ENCODE measurements at regions not wholly inside any gene's neighbourhood (a gene's known extent, or its start where the extent isn't known, plus 50 kb on each side); places are given as distances from the start of the nearest gene placed in this dataset.

DNA sequence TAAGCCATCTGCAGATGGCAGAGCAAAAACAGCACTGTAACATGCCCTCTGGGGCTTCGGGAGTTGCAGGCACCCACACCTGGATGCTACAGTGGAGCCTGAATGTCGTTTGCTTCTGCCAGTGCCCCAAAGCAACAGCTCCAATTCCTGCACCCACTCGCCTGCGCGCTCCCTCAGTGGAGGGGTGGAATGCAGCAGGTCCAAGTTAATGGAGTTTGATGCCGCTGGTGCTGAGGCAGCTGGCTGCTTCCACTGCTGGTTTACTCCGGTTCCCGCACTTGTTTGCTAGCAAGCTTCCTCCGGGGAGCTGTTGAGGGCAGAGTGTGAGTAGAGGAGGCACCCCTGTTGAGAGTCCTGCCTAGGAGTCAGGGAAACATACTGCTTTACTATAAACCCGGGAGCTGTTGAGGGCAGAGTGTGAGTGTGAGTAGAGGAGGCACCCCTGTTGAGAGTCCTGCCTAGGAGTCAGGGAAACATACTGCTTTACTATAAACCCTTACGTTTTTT lies 584.0 kb upstream of the TMPRSS15 start:
- H3K27ac ChIP-seq (ENCODE audit: low read length): no peak overlapping the region
- H3K9me3 ChIP-seq (ENCODE audit: control insufficient read depth, insufficient read depth, low read depth, low read length): no peaks in the 10 kb centered on the region
- H3K27me3 ChIP-seq (ENCODE audit: control insufficient read depth, insufficient read depth, low read length): no peaks in the 10 kb centered on the region
- DNase-seq (ENCODE audit: low read depth, low spot score): no peak
- no TSS peak for BruUV-seq (replicated peaks)
- TF ChIP-seq, protein P1, sequence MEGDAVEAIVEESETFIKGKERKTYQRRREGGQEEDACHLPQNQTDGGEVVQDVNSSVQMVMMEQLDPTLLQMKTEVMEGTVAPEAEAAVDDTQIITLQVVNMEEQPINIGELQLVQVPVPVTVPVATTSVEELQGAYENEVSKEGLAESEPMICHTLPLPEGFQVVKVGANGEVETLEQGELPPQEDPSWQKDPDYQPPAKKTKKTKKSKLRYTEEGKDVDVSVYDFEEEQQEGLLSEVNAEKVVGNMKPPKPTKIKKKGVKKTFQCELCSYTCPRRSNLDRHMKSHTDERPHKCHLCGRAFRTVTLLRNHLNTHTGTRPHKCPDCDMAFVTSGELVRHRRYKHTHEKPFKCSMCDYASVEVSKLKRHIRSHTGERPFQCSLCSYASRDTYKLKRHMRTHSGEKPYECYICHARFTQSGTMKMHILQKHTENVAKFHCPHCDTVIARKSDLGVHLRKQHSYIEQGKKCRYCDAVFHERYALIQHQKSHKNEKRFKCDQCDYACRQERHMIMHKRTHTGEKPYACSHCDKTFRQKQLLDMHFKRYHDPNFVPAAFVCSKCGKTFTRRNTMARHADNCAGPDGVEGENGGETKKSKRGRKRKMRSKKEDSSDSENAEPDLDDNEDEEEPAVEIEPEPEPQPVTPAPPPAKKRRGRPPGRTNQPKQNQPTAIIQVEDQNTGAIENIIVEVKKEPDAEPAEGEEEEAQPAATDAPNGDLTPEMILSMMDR (IDR thresholded peaks at IDR 0.05): no peak
- TF ChIP-seq SIN3A (IDR thresholded peaks at IDR 0.05; ENCODE audit: borderline replicate concordance, insufficient read depth, low read depth, low read length) (no peak), POLR2AphosphoS5 (IDR thresholded peaks at IDR 0.05; ENCODE audit: low read depth, low read length) (no peak), TCF7L2 (IDR thresholded peaks at IDR 0.05; ENCODE audit: low read depth, low read length) (no peak)
- TF ChIP-seq, protein P2, sequence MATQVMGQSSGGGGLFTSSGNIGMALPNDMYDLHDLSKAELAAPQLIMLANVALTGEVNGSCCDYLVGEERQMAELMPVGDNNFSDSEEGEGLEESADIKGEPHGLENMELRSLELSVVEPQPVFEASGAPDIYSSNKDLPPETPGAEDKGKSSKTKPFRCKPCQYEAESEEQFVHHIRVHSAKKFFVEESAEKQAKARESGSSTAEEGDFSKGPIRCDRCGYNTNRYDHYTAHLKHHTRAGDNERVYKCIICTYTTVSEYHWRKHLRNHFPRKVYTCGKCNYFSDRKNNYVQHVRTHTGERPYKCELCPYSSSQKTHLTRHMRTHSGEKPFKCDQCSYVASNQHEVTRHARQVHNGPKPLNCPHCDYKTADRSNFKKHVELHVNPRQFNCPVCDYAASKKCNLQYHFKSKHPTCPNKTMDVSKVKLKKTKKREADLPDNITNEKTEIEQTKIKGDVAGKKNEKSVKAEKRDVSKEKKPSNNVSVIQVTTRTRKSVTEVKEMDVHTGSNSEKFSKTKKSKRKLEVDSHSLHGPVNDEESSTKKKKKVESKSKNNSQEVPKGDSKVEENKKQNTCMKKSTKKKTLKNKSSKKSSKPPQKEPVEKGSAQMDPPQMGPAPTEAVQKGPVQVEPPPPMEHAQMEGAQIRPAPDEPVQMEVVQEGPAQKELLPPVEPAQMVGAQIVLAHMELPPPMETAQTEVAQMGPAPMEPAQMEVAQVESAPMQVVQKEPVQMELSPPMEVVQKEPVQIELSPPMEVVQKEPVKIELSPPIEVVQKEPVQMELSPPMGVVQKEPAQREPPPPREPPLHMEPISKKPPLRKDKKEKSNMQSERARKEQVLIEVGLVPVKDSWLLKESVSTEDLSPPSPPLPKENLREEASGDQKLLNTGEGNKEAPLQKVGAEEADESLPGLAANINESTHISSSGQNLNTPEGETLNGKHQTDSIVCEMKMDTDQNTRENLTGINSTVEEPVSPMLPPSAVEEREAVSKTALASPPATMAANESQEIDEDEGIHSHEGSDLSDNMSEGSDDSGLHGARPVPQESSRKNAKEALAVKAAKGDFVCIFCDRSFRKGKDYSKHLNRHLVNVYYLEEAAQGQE (IDR thresholded peaks at IDR 0.05; ENCODE audit: insufficient read depth in 1 of 2, low read depth in 2 of 2, low read length in 1 of 2): no peak
- ChIA-PET POLR2A (no interaction called here), CTCF (no interaction called here)
- intact Hi-C loops (cut with micrococcal nuclease; ENCODE audit: unreplicated experiment): no loop called here
- H3K4me3 ChIP-seq (ENCODE audit: low read depth in 2 of 2, low read length in 2 of 2): no peak overlapping the region
- ATAC-seq: no peak
- in situ Hi-C loops (cut with HindIII; ENCODE audit: low pct_unique_long_range_greater_than_20kb, low sequenced_read_pairs): no loop called here
- H3K36me3 ChIP-seq (ENCODE audit: control insufficient read depth, insufficient read depth, low read length): no peaks in the 10 kb centered on the region
- H3K4me1 ChIP-seq (ENCODE audit: control insufficient read depth, insufficient read depth, low read length): no peaks in the 10 kb centered on the region

DNA sequence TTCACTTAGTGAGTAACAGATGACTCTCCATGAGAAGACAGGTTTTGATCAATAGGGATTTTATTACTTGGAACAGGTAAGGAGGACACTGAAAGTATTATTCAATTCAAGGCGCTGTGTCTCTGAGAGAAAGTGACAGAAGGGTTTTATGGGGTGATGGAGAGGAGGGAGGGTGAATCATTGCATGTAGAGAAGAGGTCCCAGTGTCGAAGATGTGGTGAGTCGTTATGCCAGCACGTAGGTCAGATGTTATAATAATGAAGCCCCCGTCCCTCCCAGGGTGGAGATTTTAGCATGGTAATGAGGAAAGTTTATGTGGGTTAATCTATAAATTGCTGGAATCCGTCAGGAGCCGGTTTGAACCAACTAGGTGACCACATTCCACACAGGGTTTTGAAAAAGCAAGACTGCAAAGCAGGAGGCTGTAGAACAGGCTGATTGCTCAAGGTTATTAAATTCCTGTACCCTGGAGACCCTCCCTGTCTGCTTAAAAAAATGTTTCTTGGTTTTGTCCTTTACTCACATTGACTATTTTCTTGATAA lies 586.4 kb upstream of the TMPRSS15 start:
- no peaks in the 10 kb centered on the region for H3K27me3 ChIP-seq (ENCODE audit: control insufficient read depth, insufficient read depth, low read length)
- H3K4me3 ChIP-seq (ENCODE audit: low read depth in 2 of 2, low read length in 2 of 2): no peak overlapping the region
- H3K27ac ChIP-seq (ENCODE audit: low read length): no peak overlapping the region
- DNase-seq (ENCODE audit: low read depth, low spot score) (no peak), ATAC-seq (no peak)
- in situ Hi-C loops (cut with HindIII; ENCODE audit: low pct_unique_long_range_greater_than_20kb, low sequenced_read_pairs): no loop called here
- H3K36me3 ChIP-seq (ENCODE audit: control insufficient read depth, insufficient read depth, low read length): no peaks in the 10 kb centered on the region
- no peaks in the 10 kb centered on the region for H3K9me3 ChIP-seq (ENCODE audit: control insufficient read depth, insufficient read depth, low read depth, low read length)
- BruUV-seq (replicated peaks): no TSS peak
- ChIA-PET POLR2A (no interaction called here), CTCF (no interaction called here)
- H3K4me1 ChIP-seq (ENCODE audit: control insufficient read depth, insufficient read depth, low read length): no peaks in the 10 kb centered on the region
- intact Hi-C loops (cut with micrococcal nuclease; ENCODE audit: unreplicated experiment): no loop called here
- TF ChIP-seq TCF7L2 (IDR thresholded peaks at IDR 0.05; ENCODE audit: low read depth, low read length) (no peak), POLR2AphosphoS5 (IDR thresholded peaks at IDR 0.05; ENCODE audit: low read depth, low read length) (no peak), SIN3A (IDR thresholded peaks at IDR 0.05; ENCODE audit: borderline replicate concordance, insufficient read depth, low read depth, low read length) (no peak)
- TF ChIP-seq, protein P1 (IDR thresholded peaks at IDR 0.05): no peak
- TF ChIP-seq, protein P2 (IDR thresholded peaks at IDR 0.05; ENCODE audit: insufficient read depth in 1 of 2, low read depth in 2 of 2, low read length in 1 of 2): no peak
